Head of caudate nucleus (tissue), 42 donors: ENCODE measurements at regions not wholly inside any gene's neighbourhood (a gene's known extent, or its start where the extent isn't known, plus 50 kb on each side); places are given as distances from the start of the nearest gene placed in this dataset.

ENCODE experiments used
- DNase-seq, 42 donors: peaks; one replicate each; pipeline versions ENCODE4 v3.0.0 to v3.0.0-alpha.2; 2020 to 2021; ENCODE audit warnings: mixed read lengths in 7 of 42
- intact Hi-C: fragments of 100-400 bp; cut with DNase I; formaldehyde crosslinking; loops from one replicate; pipeline ENCODE4 v1.15.0; 2022

- DNase-seq = no peak
- intact Hi-C loops = loop anchor here (5.0 kb wide), 1 partner anchor 76 kb away; the partner anchor contains the start of gene TNRC6C
Observed at GRCh38 chr17:77880711-77881450, 77.6 kb upstream of the TNRC6C start.

- intact Hi-C loops = loop anchor here (5.0 kb wide), 1 partner anchor 76 kb away; the partner anchor contains the start of gene TNRC6C
- peak in 40 of 42 donors; percentile 20 to 75 (median 54) for DNase-seq
Observed at GRCh38 chr17:77881545-77881944, 77.0 kb upstream of the TNRC6C start.

DNA sequence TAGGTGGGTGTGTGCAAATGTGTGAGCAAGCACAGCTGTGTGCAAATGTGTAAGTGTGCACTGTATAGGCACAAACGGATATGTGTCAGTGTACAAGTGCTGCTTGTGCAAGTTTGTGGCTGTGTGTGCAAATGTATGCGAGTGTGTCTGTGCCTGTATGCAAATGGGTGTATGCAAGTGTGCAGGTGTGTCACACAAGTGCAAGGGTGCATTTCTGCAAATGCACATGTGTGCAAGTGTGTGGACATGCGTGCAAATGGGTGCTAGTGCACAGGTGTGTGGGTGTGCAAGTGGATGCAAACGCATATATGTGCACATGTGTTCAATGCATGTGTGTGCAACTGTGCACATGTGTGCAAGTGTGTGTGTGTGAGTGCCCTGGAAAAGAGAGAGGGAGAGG is 76.5 kb upstream of the TNRC6C start:
- intact Hi-C loops = loop anchor here (5.0 kb wide), 1 partner anchor 75 kb away; the partner anchor contains the start of gene TNRC6C

GRCh38 chr17:77882481-77883212 is 75.9 kb upstream of the TNRC6C start:
- intact Hi-C loops = loop anchor here (5.0 kb wide), 1 partner anchor 75 kb away; the partner anchor contains the start of gene TNRC6C
- peak in 33 of 42 donors; percentile 16 to 76 (median 53) for DNase-seq

More for the DNA sequence above, 76.5 kb upstream of the TNRC6C start:
- DNase-seq = no peak

- intact Hi-C loops = loop anchor here (5.0 kb wide), 1 partner anchor 74 kb away; the partner anchor contains the start of gene TNRC6C
- DNase-seq = no peak
Observed at GRCh38 chr17:77883213-77883650, 75.3 kb upstream of the TNRC6C start.

DNA sequence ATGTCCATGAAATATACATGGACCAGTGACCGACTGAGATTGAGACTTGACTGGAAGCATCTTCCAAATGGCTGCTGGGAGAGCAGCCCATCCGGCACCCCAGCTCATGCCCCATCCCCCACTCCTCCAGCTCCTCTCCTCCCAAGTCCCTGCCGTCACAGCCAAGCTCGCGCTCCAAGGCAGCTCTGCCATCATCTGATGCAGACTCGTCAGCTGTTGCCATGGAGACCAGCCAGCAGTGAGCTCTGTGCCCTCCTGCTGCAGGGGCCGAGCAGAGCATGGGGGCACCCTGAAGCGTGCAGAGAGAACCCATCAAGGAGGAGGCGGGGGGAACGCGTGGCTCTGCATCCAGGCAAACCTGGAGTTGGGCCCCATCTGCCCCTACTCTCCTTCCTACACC is 74.5 kb upstream of the TNRC6C start:
- intact Hi-C loops = loop anchor here (5.0 kb wide), 1 partner anchor 73 kb away; the partner anchor contains the start of gene TNRC6C

DNA sequence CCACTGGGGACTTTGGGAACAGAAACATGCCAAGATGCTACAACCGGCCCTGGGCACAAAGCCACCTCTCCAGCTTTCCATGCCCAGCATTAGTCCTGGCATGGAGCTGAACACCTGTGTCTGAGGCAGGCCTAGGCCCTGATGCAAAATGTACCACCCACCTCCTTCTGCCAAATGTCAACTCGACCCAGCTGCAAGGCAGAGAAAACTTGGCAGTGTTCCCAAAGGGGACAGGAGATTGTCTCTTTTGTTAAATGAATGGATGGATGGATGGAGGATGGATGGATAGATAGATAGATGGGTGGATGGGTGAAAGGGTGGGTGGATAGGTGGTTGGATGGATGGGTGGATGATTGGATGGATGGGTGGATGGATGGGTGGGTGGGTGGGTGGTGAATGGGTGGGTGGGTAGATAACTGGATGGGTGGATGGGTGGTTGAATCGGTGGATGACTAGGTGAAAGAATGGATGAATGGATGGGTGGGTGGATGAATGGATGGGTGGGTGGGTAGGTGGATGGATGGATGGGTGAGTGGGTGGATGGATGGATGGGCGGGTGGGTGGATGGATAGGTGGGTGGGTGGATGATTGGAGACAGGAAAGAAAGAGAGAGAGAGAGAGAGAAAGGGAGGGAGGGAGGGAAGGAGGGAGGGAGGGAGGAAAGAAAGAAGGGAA is 73.4 kb upstream of the TNRC6C start:
- intact Hi-C loops = loop anchor here (5.0 kb wide), 1 partner anchor 72 kb away; the partner anchor contains the start of gene TNRC6C
- DNase-seq = no peak

More for the DNA sequence above, 74.5 kb upstream of the TNRC6C start:
- peak; percentile 89 to 99 (median 96) for DNase-seq

GRCh38 chr17:77885678-77886386 is 72.7 kb upstream of the TNRC6C start:
- DNase-seq = no peak
- intact Hi-C loops = no loop called here

DNA sequence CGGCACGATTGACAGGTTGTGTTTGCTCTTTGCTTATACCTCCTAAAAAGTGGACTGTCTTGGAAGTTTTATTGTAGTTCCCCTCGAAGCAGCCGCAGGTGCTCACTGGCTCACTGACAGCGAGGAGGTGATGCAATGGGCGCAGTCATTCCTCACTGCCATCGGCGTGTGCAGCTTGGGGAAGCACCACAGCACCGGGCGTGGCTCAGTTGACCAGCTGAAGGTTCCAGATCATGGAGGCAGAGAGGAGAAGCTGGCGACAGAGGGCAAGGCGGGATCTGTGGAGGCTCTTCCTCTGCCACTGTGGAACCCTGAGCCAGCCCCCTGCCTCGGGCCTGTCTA is 72.1 kb upstream of the TNRC6C start:
- intact Hi-C loops = no loop called here
- DNase-seq = peak in 1 of 42 donors; percentile 53

- no peak for DNase-seq
- intact Hi-C loops = no loop called here
Observed at GRCh38 chr17:77887110-77887463, 71.4 kb upstream of the TNRC6C start.

DNA sequence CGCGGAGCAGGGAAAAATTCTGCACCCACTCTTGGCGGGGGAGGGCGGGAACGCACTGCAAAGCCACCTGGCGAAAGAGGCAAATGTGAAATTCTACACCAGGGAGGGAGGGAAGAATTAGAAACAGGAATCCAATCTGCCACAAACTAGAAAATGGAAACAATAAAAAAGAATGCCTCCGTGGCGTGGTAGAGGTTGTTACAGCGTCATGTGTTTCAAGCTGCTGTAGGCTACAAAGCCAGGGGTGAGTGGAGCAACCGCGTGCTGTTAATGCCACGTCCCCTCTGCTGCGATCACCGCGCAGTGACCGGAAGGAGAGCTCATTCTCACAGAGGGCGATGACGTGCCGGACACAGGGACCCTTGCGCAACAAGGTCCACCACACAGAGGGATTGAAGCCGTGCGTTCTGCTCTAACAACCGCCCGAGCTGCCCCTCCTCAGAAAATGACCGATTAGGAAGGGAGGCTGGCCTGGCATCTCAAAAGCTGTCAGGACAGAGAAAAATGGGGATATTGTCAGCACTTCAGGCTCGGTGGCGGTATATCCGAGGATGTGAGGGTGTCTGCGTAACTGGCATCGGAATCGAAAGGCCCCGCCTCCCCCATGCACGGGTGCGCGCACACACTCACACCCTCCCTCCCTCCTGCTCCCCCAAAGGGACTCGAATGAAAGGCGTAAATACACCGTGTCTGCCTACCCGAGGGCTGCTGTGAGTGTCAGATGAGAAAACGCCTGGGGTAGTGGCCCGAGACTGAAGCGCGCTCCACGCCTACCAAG is 70.8 kb upstream of the TNRC6C start:
- intact Hi-C loops = no loop called here
- DNase-seq = peak; percentile 52 to 91 (median 74)

DNA sequence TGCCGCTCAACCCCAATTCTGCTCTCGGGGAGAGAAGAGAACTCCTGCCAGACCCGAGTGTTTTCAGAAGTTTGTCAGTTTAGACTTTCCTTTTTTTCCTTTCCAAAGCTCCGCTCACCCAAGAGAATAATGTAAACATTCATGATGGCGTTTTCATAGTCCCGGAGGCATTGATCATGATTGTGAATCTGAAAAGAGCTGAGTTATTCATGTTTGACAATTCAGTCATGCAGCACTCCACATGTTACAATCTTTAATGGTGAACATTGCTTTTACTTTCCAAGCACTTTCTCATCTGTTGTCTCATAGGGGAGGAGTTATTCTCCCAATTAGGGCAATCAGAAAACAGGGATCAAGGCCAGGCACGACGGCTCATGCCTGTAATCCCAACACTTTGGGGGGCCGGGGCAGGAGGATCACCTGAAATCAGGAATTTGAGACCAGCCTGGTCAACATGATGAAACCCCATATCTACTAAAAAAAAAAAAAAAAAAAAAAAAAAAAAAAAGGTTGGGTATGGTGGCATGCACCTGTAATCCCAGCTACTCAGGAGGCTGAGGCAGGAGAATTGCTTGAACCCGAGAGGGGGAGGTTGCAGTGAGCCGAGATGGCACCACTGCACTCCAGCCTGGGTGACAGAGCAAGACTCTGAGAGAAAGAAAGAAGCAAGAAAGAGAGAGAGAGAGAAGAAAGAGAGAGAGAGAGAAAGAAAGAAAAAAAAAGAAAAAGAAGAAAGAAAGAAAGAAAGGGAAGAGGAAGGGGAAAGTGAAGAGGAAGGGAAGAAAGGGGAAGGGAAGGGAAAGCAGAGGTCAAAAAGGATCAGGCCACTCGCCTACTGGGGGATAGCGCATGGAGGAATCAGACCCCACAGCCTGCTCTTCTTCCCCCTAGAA is 70.0 kb upstream of the TNRC6C start:
- intact Hi-C loops = no loop called here
- DNase-seq = peak in 1 of 42 donors; percentile 5

- intact Hi-C loops = no loop called here
- peak in 1 of 42 donors; percentile 2 for DNase-seq
Observed at GRCh38 chr17:77889135-77889505, 69.4 kb upstream of the TNRC6C start.

DNA sequence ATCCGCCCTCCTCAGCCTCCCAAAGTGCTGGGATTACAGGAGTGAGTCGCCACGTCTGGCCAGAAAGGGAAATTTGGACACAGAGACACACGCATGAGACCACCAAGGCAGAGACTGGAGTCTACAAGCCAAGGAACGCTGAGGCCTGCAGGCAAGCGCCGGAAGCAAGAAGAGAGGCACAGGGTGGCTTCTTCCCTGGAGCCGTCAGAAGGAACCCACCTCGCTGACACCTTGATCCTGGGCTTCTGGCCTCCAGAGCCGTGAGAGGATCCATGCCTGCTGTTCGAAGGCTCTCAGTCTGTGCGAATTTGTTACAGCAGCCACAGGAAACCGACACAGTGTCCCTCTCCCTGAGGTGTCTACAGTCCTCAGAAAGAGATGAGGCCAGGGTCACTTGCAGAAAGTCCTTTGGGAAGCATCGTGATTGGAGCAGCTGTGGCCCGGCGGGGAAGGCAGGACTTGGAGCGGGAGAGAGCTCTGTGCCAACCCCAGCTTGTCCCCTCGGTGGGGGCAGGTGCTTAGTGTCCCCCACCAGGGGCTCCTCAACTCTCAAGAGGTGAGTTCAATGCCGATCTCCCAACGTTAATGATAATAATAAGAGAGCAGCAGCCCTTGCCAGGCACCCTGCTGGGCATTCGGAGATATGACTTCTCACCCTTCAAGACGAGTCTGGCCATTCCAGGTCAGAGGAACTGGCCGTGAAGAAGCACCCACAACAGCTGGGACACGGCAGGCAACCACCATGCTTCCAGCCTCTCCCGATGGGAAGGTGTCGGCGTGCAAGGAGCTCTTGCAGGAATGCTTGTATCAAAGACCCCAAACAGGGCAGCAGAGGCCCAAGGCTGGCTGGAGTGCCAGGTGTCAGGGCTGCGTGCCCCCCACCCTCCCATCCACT is 68.4 kb upstream of the TNRC6C start:
- intact Hi-C loops = no loop called here
- peak in 2 of 42 donors; percentile 13 to 14 for DNase-seq

- intact Hi-C loops = no loop called here
- DNase-seq = no peak
Observed at GRCh38 chr17:77890771-77891170, 67.7 kb upstream of the TNRC6C start.

GRCh38 chr17:77891602-77892001 is 66.9 kb upstream of the TNRC6C start:
- DNase-seq = peak in 1 of 42 donors; percentile 5

More at GRCh38 chr17:77891602-77892001, 66.9 kb upstream of the TNRC6C start:
- intact Hi-C loops = no loop called here
